Osteoblast (primary cell): ENCODE measurements at regions not wholly inside any gene's neighbourhood (a gene's known extent, or its start where the extent isn't known, plus 50 kb on each side); places are given as distances from the start of the nearest gene placed in this dataset.
A peak's percentile ranks its signal among the peaks of the same experiment; 100 is the strongest.

Experiments
- DNase-seq: peaks from one replicate; pipeline ENCODE4 v3.0.0; 2011; ENCODE audit warnings: low spot score, mixed read lengths; ENCODE audit not compliant: insufficient read length; ENCODE audit errors: missing footprints
- H2AFZ ChIP-seq: 2 replicates; pipeline ENCODE4 v1.6.0; 2011; ENCODE audit warnings: mild to moderate bottlenecking, low read length
- H3K27ac ChIP-seq: 2 replicates; pipeline ENCODE4 v1.5.1; 2011; ENCODE audit warnings: mild to moderate bottlenecking, low read depth, low read length, moderate library complexity
- H3K27me3 ChIP-seq: 2 replicates; pipeline ENCODE4 v1.6.0; 2012; ENCODE audit warnings: mild to moderate bottlenecking, control low read depth, inconsistent platforms, low read length, moderate library complexity; ENCODE audit not compliant: insufficient read depth
- H3K36me3 ChIP-seq: 2 replicates; pipeline ENCODE4 v1.5.1; 2011; ENCODE audit warnings: mild to moderate bottlenecking, low read length, control low read depth, moderate library complexity; ENCODE audit not compliant: insufficient read depth
- H3K4me1 ChIP-seq: 2 replicates; pipeline ENCODE4 v1.5.1; 2011; ENCODE audit warnings: mild to moderate bottlenecking, low read length, control low read depth, moderate library complexity; ENCODE audit not compliant: insufficient read depth
- H3K4me2 ChIP-seq: 2 replicates; pipeline ENCODE4 v1.6.0; 2011; ENCODE audit warnings: mild to moderate bottlenecking, low read length; ENCODE audit not compliant: insufficient read depth
- H3K4me3 ChIP-seq: fragments of 200-600 bp; sonication (generic); 3 replicates; pipeline ENCODE4 v1.5.1; 2012; ENCODE audit warnings: mild to moderate bottlenecking, low read length, inconsistent platforms; ENCODE audit not compliant: insufficient read depth
- H3K79me2 ChIP-seq: 2 replicates; pipeline ENCODE4 v1.6.0; 2012; ENCODE audit warnings: mild to moderate bottlenecking, low read length, control low read depth, inconsistent platforms; ENCODE audit not compliant: insufficient read depth
- H3K9me3 ChIP-seq: 2 replicates; pipeline ENCODE4 v1.5.1; 2011; ENCODE audit warnings: low read depth, low read length, control low read depth
- H4K20me1 ChIP-seq: 2 replicates; pipeline ENCODE4 v1.6.0; 2012; ENCODE audit warnings: mild to moderate bottlenecking, low read length, control low read depth; ENCODE audit not compliant: insufficient read depth
- TF ChIP-seq, protein P1 (sequence below): IDR thresholded peaks from 2 replicates; pipeline ENCODE4 v1.5.1; 2011; ENCODE audit warnings: mild to moderate bottlenecking, low read depth, low read length, moderate library complexity; ENCODE audit errors: extremely low read depth

DNA sequence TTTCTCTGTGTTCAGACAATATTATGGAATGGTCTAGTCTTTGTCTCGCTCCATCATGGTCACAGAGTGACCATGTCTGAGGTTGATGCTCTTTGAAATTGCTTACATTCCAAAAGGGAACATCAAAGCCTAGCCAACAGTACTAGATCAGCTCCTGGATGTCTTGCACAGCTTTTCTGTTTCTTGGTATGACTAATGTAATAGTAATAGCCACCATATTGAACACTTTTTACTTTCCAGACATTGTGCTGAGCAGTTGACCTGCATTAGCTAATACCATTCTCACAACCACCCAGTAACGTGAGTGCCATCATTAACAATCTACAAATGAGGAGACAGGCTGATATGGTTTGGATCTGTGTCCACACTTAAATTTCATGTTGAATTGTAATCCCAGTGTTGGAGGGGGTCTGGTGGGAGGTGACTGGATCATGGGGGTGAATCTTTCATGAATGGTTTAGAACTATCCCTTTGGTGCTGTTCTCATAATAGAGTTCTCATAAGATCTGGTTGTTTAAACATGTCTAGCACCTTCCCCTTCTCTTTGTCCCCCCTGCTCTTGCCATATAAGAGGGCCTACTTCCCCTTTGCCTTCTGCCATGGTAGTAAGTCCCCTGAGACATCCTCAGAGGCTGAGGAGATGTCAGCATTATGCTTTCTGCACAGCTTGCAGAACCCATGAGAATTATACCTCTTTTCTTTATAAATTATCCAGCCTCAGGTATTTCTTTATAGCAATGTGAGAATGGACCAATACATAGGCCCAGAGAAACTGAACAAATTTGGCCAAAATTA lies 577.5 kb upstream of the CLINT1 start:
- Histone ChIP-seq H3K4me3 (no peak overlapping the region), H3K4me2 (no peak overlapping the region), H3K79me2 (no peaks in the 10 kb centered on the region), H3K27me3 (no peaks in the 10 kb centered on the region), H3K36me3 (no peaks in the 10 kb centered on the region), H4K20me1 (no peaks in the 10 kb centered on the region), H3K4me1 (peaks cover 7% of the 10 kb centered on the region), H3K9me3 (no peaks in the 10 kb centered on the region), H2AFZ (no peak overlapping the region), H3K27ac (no peak overlapping the region)
- no peak for DNase-seq
- TF ChIP-seq, protein P1, sequence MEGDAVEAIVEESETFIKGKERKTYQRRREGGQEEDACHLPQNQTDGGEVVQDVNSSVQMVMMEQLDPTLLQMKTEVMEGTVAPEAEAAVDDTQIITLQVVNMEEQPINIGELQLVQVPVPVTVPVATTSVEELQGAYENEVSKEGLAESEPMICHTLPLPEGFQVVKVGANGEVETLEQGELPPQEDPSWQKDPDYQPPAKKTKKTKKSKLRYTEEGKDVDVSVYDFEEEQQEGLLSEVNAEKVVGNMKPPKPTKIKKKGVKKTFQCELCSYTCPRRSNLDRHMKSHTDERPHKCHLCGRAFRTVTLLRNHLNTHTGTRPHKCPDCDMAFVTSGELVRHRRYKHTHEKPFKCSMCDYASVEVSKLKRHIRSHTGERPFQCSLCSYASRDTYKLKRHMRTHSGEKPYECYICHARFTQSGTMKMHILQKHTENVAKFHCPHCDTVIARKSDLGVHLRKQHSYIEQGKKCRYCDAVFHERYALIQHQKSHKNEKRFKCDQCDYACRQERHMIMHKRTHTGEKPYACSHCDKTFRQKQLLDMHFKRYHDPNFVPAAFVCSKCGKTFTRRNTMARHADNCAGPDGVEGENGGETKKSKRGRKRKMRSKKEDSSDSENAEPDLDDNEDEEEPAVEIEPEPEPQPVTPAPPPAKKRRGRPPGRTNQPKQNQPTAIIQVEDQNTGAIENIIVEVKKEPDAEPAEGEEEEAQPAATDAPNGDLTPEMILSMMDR: no peak

DNA sequence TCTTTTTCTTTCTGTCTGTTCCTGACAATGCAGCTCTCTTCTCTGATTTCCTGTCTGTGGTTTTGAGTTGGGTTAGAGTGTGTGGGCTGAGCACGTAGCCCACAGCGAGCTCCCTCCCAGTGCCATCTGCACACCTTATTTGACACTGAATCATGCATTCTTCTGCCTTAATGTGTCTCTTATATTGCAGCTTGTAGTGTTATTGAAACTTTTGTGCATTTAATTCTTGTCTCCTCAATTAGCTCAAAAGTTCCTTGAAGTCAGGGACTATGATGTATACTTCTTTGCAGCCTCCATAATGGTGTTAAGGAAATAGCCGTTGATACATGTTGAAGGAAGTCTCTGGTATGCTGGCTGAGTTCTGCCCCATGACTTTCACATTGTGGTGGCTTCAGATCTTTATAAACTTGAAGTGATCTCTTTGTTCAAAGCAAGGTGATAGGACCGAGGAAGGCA lies 576.2 kb upstream of the CLINT1 start:
- TF ChIP-seq, protein P1: no peak
- Histone ChIP-seq H4K20me1 (no peaks in the 10 kb centered on the region), H3K79me2 (no peaks in the 10 kb centered on the region), H3K36me3 (no peaks in the 10 kb centered on the region), H3K27me3 (no peaks in the 10 kb centered on the region), H3K9me3 (no peaks in the 10 kb centered on the region), H3K27ac (no peak overlapping the region), H3K4me1 (peaks cover 7% of the 10 kb centered on the region), H2AFZ (no peak overlapping the region), H3K4me3 (no peak overlapping the region), H3K4me2 (no peak overlapping the region)
- DNase-seq: no peak

DNA sequence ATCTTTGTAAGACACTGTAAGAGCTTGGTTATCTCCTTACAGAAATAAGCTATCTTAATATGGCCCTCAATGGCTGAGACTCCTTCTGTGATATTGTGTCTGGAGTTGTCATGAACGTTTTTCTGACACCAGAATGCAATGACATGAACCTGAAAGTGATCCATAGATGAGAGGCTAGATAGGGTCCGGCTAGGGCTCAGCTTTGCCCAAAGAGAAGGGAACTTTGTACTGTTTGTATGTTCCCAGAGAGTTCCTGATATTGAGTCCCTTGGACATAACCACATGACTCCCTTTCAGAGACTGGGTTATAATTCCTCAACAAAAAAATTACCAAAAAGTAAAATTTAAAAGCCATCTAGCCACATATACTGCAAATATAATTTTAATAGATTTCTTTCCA lies 575.8 kb upstream of the CLINT1 start:
- peaks cover 4% of the 10 kb centered on the region for H3K9me3 ChIP-seq
- no peak overlapping the region for H3K27ac ChIP-seq
- H3K4me2 ChIP-seq: no peak overlapping the region
- TF ChIP-seq, protein P1: no peak
- DNase-seq: no peak
- H2AFZ ChIP-seq: no peak overlapping the region
- peaks cover 7% of the 10 kb centered on the region for H3K4me1 ChIP-seq
- H3K79me2 ChIP-seq: no peaks in the 10 kb centered on the region
- H3K27me3 ChIP-seq: no peaks in the 10 kb centered on the region
- no peaks in the 10 kb centered on the region for H4K20me1 ChIP-seq
- H3K36me3 ChIP-seq: no peaks in the 10 kb centered on the region
- H3K4me3 ChIP-seq: no peak overlapping the region

DNA sequence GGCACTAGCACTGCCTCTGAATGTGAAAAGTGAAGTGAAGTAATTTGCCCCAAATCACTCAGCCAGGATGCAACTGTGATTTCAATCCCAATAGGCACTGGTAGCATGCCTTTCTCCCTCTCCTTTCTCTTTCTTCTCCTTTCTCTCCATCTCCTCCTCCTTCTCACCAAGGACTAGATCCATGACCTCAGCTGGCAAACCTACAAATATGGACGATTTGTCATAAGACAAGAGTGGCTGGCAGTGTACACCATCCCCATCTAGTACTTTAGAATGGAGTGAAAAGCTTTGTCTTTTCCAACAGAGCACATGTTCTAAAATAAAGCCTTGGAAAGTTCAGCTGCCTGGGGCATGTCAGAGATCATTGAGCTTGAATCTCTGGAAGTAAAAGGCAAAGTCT lies 574.7 kb upstream of the CLINT1 start:
- Histone ChIP-seq H3K27ac (no peak overlapping the region), H3K4me1 (peaks cover 7% of the 10 kb centered on the region), H3K36me3 (no peaks in the 10 kb centered on the region)

More for the DNA sequence above, 574.7 kb upstream of the CLINT1 start:
- Histone ChIP-seq H3K4me3 (no peak overlapping the region), H3K27me3 (no peaks in the 10 kb centered on the region), H3K79me2 (no peaks in the 10 kb centered on the region), H2AFZ (peak overlapping the region; percentile 28), H3K9me3 (peaks cover 4% of the 10 kb centered on the region), H3K4me2 (no peak overlapping the region), H4K20me1 (no peaks in the 10 kb centered on the region)
- no peak for DNase-seq
- TF ChIP-seq, protein P1: no peak
